Heart right ventricle (tissue), 16 donors: ENCODE measurements at regions not wholly inside any gene's neighbourhood (a gene's known extent, or its start where the extent isn't known, plus 50 kb on each side); places are given as distances from the start of the nearest gene placed in this dataset.

Source experiments
- ATAC-seq, 8 donors: fragments of 200-7000 bp; cut with Tn5 transposase; one replicate each; pipeline ENCODE4 v1.9.1; 2020; ENCODE audit warnings: mild to moderate bottlenecking in 8 of 8, moderate library complexity in 8 of 8, moderate number of reproducible peaks in 1 of 8
- DNase-seq, 2 donors: peaks; one replicate each; pipeline ENCODE4 v3.0.0-alpha.2; 2020
- H3K27ac ChIP-seq, 10 donors: fragments of 200-600 bp; sonication (generic) in 2 of 10; one replicate each; pipeline versions ENCODE4 v1.5.0 to v1.8.0; 2020 to 2022; ENCODE audit warnings: mild to moderate bottlenecking in 3 of 10
- H3K27me3 ChIP-seq, 7 donors: fragments of 200-600 bp; one replicate each; pipeline ENCODE4 v1.8.0; 2021 to 2022; ENCODE audit warnings: mild to moderate bottlenecking in 2 of 7
- H3K36me3 ChIP-seq, 9 donors: fragments of 200-600 bp; sonication (generic) in 1 of 9; one replicate each; pipeline versions ENCODE4 v1.5.0 to v1.8.0; 2020 to 2022; ENCODE audit warnings: mild to moderate bottlenecking in 2 of 9
- H3K4me1 ChIP-seq, 9 donors: fragments of 200-600 bp; sonication (generic) in 1 of 9; one replicate each; pipeline versions ENCODE4 v1.5.0 to v1.8.0; 2020 to 2022; ENCODE audit warnings: mild to moderate bottlenecking in 4 of 9
- H3K4me3 ChIP-seq, 10 donors: fragments of 200-600 bp; sonication (generic) in 2 of 10; one replicate each; pipeline versions ENCODE4 v1.5.0 to v1.8.0; 2020 to 2022; ENCODE audit warnings: mild to moderate bottlenecking in 7 of 10, moderate library complexity in 2 of 10
- H3K9me3 ChIP-seq, 11 donors: fragments of 200-600 bp in 10 of 11; sonication (generic) in 2 of 11; one replicate each; pipeline versions ENCODE4 v1.5.0 to v1.8.0; 2013 to 2022; ENCODE audit warnings: mild to moderate bottlenecking in 2 of 11, control low read depth in 1 of 11, moderate library complexity in 1 of 11
- WGBS, 2 donors: extraction: QIAGEN DNeasy Blood & Tissue Kit; methylation state at CpG; one replicate each; pipeline ENCODE4 v1.1.7; 2013; ENCODE audit warnings: inconsistent platforms in 1 of 2; 5-methylcytosine and 5-hydroxymethylcytosine counted together
- intact Hi-C, 10 donors: fragments of 100-400 bp; cut with DNase I; formaldehyde crosslinking; loops; one replicate each; pipeline versions ENCODE4 v1.11.1 to v1.14.2; 2022
- TF ChIP-seq, protein P1 (sequence below), 9 donors: fragments of 200-600 bp; sonication (generic) in 2 of 9; IDR thresholded peaks; one replicate each; pipeline versions ENCODE4 v1.5.0 to v1.8.0; 2021 to 2022; ENCODE audit warnings: antibody characterized with exemption in 9 of 9, mild to moderate bottlenecking in 5 of 9, moderate library complexity in 1 of 9
- donor health status: Arrhythmogenic right ventricular cardiomyopathy.
- donor health status: ischemic (EF 13 %, LVEDD 7.1; RV severe dilation, severe dysfunction).
- donor health status: healthy with polysubstance abuse.
- donor health status: DM: no; HTN: yes; CAD: no.
- donor health status: DM: no; HTN: no; CAD: no.
- donor health status: ischemic (EF 25% LVEDD 6.9; RV normal size, moderate dysfunction).
- donor health status: ischemic (EF 25% LVEDD 5.7; RV mildly dilated, moderate dysfunction).
- donor health status: healthy.
- donor health status: DM: yes; HTN: yes; CAD: no.
- donor health status: Ischemic cardiomyopathy.
- donor health status: ischemic (EF 35%, LVEDD 5.7; RV mildly dilated, moderate dysfunction).
- donor health status: nonischemic (EF 11% LVEDD 7.7; RV severe dilation, severe dysfunction).
- donor health status: DM: yes; HTN: yes; CAD: no.
- donor health status: PGD.
- donor health status: ischemic (EF 29% LVEDD 5.4; RV normal size, mild dysfunction).
- donor health status: nonischemic (EF 23%, LVEDD 6.1; RV moderate dilation, normal function).

DNA sequence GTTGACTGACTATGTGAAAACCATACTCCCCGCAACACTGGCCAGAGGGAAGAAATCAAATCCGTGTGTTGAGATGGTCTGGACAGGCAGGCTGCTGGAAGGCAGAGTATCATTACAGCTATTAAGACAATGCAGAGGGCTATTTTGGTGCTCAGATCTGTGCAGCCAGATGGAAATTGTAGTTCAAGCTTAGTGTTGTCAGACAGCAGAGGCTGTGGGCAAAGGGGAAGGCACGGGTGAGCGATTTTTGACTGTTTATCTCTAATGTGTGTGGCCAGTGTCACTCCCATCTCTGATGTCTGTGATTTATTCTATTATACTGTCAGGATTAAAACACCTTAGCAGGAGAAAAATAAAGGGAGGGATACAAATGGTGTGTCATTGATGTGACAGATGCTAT lies 984.4 kb upstream of the WWC1 start:
- 76 to 82% methylated on average over 4 of the region's 4 CpGs for WGBS, 2 donors
- H3K4me1 ChIP-seq = peaks cover 0 to 12% (median 0%) of the 10 kb centered on the region in 9 donors
- TF ChIP-seq, protein P1, sequence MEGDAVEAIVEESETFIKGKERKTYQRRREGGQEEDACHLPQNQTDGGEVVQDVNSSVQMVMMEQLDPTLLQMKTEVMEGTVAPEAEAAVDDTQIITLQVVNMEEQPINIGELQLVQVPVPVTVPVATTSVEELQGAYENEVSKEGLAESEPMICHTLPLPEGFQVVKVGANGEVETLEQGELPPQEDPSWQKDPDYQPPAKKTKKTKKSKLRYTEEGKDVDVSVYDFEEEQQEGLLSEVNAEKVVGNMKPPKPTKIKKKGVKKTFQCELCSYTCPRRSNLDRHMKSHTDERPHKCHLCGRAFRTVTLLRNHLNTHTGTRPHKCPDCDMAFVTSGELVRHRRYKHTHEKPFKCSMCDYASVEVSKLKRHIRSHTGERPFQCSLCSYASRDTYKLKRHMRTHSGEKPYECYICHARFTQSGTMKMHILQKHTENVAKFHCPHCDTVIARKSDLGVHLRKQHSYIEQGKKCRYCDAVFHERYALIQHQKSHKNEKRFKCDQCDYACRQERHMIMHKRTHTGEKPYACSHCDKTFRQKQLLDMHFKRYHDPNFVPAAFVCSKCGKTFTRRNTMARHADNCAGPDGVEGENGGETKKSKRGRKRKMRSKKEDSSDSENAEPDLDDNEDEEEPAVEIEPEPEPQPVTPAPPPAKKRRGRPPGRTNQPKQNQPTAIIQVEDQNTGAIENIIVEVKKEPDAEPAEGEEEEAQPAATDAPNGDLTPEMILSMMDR (IDR thresholded peaks at IDR 0.05) = no peak
- H3K36me3 ChIP-seq = no peaks in the 10 kb centered on the region
- no peak overlapping the region for H3K4me3 ChIP-seq
- DNase-seq (no peak), ATAC-seq (no peak)
- intact Hi-C loops = loop anchor here in 1 of 10 donors (10.0 kb wide), 1 partner anchor 748 kb away; no protein-coding TSS in a partner anchor
- no peaks in the 10 kb centered on the region for H3K9me3 ChIP-seq
- H3K27ac ChIP-seq = no peak overlapping the region
- no peaks in the 10 kb centered on the region for H3K27me3 ChIP-seq

DNA sequence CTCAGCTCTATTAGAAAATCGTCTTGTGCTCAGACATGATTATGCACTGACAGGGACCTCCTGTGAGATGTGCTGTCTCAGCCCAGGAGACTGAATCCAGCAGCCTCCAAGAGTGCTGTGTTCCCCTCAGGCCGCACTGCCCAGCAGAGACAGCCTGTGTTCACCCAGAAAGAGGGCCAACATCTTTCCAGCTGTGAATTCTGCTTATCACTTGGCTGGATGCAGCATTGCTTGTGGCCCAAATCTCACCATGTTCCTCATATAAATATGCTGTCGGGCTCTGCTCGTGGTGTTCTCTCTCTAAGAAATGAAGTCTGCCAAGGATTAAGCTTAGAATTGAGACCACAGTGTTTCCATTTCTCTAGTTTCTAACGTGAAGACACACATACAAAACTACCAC lies 983.0 kb upstream of the WWC1 start:
- TF ChIP-seq, protein P1 (IDR thresholded peaks at IDR 0.05) = no peak
- H3K36me3 ChIP-seq = no peaks in the 10 kb centered on the region
- ATAC-seq (no peak), DNase-seq (no peak)
- H3K27ac ChIP-seq = no peak overlapping the region
- H3K9me3 ChIP-seq = no peaks in the 10 kb centered on the region
- H3K4me3 ChIP-seq = no peak overlapping the region
- H3K27me3 ChIP-seq = no peaks in the 10 kb centered on the region
- intact Hi-C loops = loop anchor here in 1 of 10 donors (10.0 kb wide), 1 partner anchor 746 kb away; no protein-coding TSS in a partner anchor
- WGBS, 2 donors = 58 to 81% methylated on average over 5 of the region's 5 CpGs
- peaks cover 0 to 12% (median 0%) of the 10 kb centered on the region in 9 donors for H3K4me1 ChIP-seq

DNA sequence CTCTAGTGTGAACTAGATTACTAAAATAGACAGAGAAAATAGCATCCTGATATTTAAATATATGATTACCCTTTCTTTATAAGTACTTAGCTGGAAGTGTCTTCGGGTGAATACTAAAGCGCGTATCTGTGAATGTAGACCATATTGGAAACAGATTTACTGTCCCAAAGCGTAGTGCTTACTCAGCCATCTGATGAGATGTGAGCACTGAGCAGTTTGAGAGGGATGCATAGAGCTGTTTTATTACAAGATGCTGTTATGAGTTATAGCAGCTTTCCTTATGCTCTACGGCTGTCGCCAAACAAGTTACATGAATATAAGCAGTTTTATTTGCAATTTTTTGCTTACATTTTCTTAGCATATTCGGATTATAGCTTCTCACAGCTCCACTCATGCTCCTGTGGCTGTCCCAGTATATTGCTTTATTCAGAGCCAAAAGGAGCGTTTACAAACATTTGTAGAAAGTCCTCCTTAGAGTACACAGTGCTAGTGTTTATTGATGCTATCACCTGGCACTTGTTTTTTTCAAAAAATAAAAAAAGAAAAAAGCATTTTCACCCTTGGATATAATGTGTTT lies 981.4 kb upstream of the WWC1 start:
- TF ChIP-seq, protein P1 (IDR thresholded peaks at IDR 0.05) = no peak
- H3K4me1 ChIP-seq = peaks cover 0 to 5% (median 0%) of the 10 kb centered on the region in 9 donors
- no peaks in the 10 kb centered on the region for H3K36me3 ChIP-seq
- no peaks in the 10 kb centered on the region for H3K9me3 ChIP-seq
- DNase-seq (no peak), ATAC-seq (no peak)
- H3K4me3 ChIP-seq = no peak overlapping the region
- H3K27me3 ChIP-seq = no peaks in the 10 kb centered on the region
- intact Hi-C loops = loop anchor here in 1 of 10 donors (10.0 kb wide), 1 partner anchor 745 kb away; no protein-coding TSS in a partner anchor
- no peak overlapping the region for H3K27ac ChIP-seq
- 87 to 90% methylated on average over 8 of the region's 8 CpGs for WGBS, 2 donors

DNA sequence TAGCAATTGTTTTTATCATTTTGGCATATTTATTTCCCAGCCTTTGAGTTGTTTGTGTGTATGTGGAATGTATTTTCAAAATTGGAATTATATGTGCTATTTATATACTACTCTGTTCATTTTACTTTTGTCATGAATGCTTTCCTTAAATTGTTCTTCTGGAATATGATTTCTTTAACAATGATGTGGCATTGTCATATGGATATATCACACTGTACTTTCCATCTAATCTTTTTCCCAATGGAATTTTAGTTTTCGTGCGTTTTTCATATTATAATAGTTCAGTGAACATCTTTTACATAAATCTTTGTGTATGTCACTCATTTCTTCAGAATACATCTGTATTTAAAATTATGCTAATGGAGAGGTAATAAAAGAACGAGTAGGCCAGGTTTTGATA lies 980.1 kb upstream of the WWC1 start:
- no peaks in the 10 kb centered on the region for H3K9me3 ChIP-seq
- no peak overlapping the region for H3K27ac ChIP-seq
- no peaks in the 10 kb centered on the region for H3K36me3 ChIP-seq
- no peaks in the 10 kb centered on the region for H3K4me1 ChIP-seq
- 83% methylated on average over 3 of the region's 3 CpGs for WGBS, 2 donors
- H3K27me3 ChIP-seq = no peaks in the 10 kb centered on the region
- intact Hi-C loops = no loop called here
- ATAC-seq (no peak), DNase-seq (no peak)
- no peak overlapping the region for H3K4me3 ChIP-seq
- TF ChIP-seq, protein P1 (IDR thresholded peaks at IDR 0.05) = no peak
